ENCODE measurements at regions not wholly inside any gene's neighbourhood (a gene's known extent, or its start where the extent isn't known, plus 50 kb on each side); places are given as distances from the start of the nearest gene placed in this dataset.

GRCh38 chr3:128555098-128555825, 62.3 kb upstream of the GATA2 start:
- no peak for DNase-seq (ENCODE audit: low read depth)
- no peak for TF ChIP-seq CTCF (IDR thresholded peaks at IDR 0.05; ENCODE audit: insufficient read depth, low read depth, low read length)
- H3K4me3 ChIP-seq (ENCODE audit: low read depth, low read length): no peak overlapping the region

GRCh38 chr3:128554465-128555097, 61.6 kb upstream of the GATA2 start:
- TF ChIP-seq CTCF (IDR thresholded peaks at IDR 0.05; ENCODE audit: insufficient read depth, low read depth, low read length): no peak
- DNase-seq (ENCODE audit: low read depth): no peak
- H3K4me3 ChIP-seq (ENCODE audit: low read depth, low read length): no peak overlapping the region

- no peak for DNase-seq (ENCODE audit: low read depth)
- no peak overlapping the region for H3K4me3 ChIP-seq (ENCODE audit: low read depth, low read length)
- TF ChIP-seq CTCF (IDR thresholded peaks at IDR 0.05; ENCODE audit: insufficient read depth, low read depth, low read length): no peak
Observed at GRCh38 chr3:128554100-128554464, 61.1 kb upstream of the GATA2 start.

GRCh38 chr3:128553560-128553959, 60.6 kb upstream of the GATA2 start:
- DNase-seq (ENCODE audit: low read depth): no peak
- TF ChIP-seq CTCF (IDR thresholded peaks at IDR 0.05; ENCODE audit: insufficient read depth, low read depth, low read length): no peak
- no peak overlapping the region for H3K4me3 ChIP-seq (ENCODE audit: low read depth, low read length)

GRCh38 chr3:128551867-128552266, 58.9 kb upstream of the GATA2 start:
- H3K4me3 ChIP-seq (ENCODE audit: low read depth, low read length): no peak overlapping the region
- no peak for DNase-seq (ENCODE audit: low read depth)
- no peak for TF ChIP-seq CTCF (IDR thresholded peaks at IDR 0.05; ENCODE audit: insufficient read depth, low read depth, low read length)

- no peak overlapping the region for H3K4me3 ChIP-seq (ENCODE audit: low read depth, low read length)
- no peak for DNase-seq (ENCODE audit: low read depth)
- no peak for TF ChIP-seq CTCF (IDR thresholded peaks at IDR 0.05; ENCODE audit: insufficient read depth, low read depth, low read length)
Observed at GRCh38 chr3:128551451-128551850, 58.5 kb upstream of the GATA2 start.

Measured in fibroblast of villous mesenchyme (primary cell).